HG03520 (cell line): ENCODE measurements at regions not wholly inside any gene's neighbourhood (a gene's known extent, or its start where the extent isn't known, plus 50 kb on each side); places are given as distances from the start of the nearest gene placed in this dataset.

Experiments used
- ATAC-seq: cut with Tn5 transposase; IDR thresholded peaks from one replicate; pipeline ENCODE4 v1.9.1; 2021; ENCODE audit warnings: mild to moderate bottlenecking, moderate library complexity; ENCODE audit not compliant: unreplicated experiment

DNA sequence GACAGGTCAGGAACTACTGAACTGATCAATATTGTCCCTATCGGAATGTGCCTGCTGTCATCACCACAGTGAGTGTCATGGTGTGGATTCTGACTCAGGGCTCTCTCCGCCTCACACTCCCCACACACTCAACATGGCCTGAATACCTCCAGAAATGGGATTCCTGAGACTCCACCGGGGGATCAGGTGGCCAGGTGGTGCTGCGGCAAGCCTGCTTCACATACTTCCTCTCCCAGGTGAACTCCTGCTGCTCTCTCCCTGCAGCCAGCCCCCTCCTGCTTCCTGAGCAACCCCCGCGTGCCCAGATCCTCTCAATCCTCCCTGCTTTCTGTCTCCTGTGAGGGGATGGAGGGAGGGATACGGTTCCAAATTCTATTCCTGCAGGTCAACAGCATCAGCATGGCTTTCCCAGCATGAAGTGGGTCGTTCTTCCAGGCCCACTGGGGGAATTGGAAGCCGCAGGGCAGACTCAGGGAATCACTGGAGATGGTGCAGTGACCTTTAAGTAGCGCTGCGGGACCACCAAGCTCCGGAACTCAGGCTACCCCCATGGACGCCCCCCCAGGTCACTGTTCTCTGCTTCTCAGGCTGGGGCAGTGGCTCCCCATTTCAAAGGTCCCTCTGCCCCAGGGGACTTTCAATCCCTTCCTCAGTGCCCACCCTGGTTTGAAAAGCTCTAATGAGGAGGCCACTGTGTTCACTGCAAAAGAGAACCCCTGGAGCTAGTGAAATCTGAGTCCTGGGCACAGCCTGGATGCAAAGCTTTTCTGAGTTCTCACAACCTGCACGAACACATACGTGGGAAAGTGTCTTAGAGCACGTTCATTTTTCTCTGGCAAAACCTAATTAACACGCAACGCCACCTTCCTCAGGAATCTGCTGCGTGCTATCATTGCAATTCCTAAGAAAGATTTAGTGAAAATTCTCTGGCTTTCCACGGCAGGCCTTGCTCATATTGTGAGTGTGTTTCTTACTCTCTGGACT lies 168.4 kb downstream of the ZFP36L2 start:
- ATAC-seq: no peak

DNA sequence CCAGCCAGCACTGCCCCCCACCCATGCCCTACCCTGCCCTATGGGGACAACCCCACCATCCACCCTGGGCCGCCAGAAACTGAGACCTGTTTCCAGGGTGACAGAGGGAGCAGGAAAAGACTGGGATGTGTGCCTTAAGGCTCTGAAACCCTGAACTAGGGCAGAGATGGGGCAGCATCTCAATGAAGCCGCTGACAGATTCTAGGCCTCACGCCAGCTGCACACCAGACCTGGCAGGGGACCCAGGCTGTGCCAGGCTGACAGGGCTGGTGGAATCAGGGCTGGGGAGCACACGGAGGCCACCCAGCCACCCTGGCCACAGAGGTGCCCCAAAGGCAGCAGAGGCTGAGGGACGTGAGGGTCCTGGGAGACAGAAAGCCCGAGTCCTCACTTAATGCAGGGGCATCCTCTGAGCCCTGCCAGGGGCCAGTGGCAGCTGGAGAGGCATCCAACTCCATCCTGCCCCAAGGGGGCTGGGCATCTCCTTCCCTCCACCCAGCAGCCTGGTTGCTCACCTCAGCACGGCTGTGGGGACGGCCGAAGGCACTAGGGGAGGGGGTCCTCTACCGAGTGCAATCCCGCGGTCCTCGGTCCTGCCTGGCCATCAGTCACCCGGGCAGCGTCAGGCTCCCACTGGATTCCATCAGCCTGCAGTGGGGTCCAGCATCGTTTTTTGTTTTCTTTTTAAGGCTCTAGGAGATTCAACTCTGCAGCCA lies 169.2 kb downstream of the ZFP36L2 start:
- no peak for ATAC-seq

DNA sequence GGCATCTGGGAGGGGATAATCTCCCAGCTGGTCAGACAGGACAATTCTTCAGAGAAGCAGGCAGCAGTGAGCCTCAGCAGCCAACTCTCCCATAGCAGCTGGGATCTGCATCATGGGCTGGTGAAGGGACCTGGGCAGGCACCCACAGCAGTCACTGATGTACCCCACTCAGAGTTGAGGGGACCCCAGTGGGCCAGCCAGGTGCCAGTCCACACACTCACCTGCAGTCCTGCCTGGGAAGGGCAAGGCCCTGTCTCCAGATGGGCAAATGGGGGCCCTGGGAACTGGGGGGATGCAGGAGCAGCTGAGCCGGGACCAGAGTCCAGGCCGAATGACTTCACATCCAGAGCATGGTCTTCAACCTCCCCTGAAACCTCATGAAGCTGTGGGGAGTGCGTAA lies 170.4 kb downstream of the ZFP36L2 start:
- ATAC-seq: no peak

DNA sequence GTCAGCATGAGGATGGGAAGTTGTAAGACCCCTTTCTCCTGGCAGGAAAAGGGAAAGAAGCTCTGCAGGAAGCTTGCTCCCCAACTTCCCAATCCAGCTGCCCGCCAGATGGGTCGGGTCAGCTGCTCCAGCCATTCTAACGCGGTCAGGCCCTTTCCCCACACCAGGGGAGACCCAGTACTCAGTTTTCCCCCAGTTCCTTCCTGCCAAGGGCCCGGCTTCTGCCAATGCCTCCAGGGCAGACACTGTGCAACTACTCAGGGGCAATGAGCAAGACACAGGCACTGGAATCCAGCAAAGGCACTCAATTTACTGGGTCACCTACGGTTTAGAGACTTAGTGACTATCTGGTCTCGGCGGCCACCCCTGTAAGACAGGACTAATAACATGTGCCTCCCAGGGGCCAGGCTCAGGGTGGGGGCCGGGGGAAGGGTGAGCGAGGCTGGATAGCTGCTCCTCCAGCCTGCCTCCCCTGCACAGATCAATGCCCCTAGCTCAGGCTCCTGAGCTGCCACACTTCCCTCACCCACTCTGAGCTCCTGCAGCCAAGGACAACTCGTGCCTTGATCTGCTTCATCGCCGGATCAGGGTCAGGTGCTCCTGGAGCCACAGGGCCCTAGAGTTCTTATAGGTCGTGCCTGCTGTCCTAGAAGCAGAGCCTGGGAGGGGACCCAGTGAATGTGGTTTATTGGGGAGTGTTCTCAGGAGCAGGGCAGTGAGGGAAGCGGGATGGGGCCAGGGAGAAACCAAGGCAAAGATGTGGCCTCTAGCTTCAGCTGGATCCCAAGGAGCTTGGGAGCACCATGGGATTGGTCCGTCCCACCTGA lies 171.1 kb downstream of the ZFP36L2 start:
- ATAC-seq: no peak

DNA sequence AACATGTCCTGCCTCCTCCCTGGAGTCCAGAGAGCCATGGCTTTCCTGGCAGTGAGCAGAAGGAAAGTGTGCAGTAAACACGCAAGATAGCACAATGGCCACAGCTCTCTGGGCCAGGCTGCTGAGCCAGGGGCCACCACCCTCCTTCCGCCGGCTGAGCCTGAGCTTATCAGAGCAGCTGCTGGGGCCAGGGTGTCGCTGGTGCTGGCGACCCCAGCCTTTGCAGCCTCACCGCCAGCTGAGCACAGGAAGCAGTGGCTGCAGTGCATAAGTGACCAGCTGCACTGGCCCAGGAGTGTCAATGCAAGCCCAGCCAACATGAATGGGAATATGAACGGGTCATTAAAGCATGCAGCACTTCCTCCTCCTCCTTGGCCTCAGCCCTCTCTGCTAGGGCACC lies 172.0 kb downstream of the ZFP36L2 start:
- ATAC-seq: no peak

DNA sequence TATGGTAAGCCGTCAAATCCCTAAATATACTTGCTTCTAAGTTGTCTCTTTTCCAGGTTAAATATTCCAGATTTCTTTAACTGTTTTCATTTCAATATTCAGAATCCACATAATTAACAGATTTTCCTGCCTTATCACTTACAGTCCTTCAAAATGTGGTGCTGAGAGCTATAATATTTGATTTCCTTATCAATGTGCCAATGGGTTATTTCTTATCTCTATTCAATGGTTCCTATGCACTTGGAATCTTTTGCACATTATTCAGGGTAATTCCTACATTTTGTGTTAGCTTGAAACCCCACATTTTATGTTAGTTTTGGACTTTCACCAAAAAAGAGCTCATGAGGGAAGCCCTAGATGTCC lies 173.5 kb downstream of the ZFP36L2 start:
- no peak for ATAC-seq

DNA sequence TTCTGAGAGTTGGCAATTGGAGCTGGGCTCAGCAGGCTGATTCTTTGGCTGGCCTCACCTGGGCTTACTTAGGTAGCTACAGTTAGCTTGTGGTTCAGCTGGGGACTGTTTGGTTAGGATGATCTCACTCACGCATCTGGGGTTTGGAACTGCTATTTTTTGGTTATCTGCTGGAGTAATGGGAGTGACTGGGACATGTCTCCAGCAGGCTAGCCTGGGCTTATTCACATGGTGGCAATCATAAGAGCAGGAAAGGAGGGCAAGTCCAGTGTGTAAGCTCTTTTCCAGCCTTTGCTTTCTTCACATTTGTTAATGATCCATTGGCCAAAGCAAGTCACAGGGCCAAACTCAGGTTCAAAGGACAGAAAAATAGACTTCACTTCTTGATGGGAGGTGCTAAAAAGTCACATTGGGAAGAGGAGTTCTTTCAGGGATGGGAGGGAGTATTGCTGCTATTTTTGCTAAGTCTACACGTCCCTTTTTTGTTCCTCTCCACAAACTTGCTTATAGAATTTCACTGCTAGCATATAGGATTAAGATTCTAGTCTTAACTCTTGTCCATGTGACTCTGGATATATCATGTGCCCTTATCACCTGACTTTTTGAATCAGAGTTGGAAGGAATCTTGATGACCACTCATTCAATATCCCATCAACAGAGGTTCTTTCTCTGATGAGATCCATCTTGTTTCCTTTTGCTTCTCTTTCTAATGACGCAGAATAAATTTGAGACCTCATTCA lies 174.0 kb downstream of the ZFP36L2 start:
- no peak for ATAC-seq

DNA sequence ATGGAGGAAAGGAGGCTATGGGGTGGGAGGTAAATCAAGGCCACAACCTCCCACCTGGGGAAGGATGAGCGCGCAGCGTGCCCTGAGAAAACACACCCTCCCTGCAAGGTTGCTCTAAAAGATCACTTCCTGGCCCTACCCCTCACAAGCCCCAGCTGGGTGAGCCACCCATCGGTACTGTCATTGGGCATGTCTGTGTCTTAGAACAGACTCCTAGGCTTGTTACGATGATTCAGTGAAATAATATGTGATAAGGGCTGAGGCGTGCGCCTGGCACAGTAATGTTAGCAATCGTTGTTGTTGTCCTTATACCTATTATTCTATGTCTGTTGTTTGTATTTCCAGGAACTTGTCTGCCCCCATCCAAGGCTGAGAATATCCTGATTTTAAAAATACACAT lies 175.1 kb downstream of the ZFP36L2 start:
- ATAC-seq: no peak

DNA sequence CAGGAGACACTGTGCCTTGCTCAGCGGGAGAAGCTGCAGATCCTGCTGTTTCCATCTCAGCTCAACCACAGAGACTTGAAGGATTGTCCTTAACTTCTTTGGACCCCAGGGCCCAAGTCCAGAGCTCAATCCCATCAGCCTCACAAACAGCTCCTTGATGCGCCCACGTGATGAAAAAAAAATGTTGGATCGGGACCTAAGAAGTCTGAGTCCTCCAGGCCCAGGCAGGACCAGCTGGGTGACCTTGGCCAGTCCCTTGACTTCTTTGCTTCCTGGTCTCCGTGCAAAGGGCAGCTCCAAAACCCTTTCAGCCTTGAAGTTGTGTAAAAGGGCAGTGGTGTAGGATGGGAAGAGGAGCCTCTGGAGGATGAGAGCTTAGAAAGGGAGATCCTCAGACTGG lies 175.5 kb downstream of the ZFP36L2 start:
- ATAC-seq: no peak

DNA sequence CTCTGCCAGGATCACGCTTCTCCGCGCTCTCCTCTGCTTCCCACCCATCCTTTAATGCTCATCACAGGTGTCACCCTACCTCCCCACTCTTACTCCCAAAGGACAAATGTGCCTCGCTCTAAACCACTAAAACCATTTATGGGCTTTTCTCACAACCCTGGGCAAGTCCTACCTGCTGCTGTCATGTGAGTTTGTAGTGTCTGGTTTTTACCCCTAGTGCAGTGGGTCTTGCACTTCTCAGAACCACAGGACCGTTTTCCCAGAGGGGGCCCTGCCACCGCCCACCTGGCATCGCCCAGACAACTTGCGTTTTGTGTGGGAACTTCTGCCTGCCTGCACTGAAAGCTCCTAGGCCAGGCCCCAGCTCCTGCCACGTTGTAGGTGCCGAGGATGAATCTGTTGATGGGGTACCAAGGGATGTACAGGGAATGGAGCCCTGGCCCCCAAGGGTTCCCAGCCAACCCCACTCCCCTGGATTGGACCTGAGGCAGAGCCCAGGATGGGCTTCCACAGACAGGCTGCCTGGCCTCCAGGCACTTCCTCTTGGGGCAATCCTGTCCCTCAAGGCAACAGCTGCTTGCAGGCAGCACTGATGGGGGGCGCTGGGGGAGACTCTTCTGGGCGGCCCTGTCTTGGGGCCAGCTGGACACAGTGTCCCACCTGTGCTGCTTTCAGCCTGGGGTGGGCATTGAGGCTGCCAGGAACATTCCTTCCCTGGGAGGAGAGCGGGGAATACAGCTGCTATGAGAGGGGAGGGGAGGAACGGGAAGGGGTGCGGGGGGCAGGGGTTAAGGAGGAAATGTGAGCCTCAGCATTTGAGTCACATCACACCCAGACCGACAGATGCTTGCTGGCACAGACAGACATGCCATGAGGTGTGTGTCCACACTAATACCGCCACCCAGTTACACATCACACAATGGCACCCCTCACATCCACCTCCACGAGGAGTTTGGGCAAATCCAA lies 176.3 kb downstream of the ZFP36L2 start:
- ATAC-seq: no peak

DNA sequence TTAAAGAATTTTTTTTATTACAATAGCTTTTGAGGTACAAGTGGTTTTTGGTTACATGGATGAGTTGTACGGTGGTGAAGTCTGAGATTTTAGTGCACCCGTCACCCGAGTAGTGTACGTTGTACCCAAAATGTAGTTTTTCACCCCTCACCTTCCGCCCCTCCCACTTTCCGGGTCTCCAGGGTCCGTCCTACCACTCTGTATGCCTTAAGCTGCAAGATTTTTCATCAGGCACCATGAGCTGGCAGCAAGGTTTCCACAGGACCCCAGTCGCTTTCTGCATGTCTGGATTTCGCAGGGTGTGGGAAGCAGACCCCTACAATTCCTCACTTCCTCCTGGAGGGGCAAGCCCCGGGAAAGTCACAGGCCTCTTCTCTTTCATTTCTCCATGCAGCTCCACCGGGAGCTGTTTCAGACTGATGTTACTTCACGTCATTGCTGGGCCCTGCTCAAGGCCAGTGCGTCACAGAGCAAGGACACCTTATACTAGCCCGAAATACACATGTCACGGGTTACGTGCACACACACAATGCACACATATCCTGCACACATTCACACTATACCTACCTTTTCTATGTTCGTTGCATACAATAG lies 179.1 kb downstream of the ZFP36L2 start:
- ATAC-seq: no peak

DNA sequence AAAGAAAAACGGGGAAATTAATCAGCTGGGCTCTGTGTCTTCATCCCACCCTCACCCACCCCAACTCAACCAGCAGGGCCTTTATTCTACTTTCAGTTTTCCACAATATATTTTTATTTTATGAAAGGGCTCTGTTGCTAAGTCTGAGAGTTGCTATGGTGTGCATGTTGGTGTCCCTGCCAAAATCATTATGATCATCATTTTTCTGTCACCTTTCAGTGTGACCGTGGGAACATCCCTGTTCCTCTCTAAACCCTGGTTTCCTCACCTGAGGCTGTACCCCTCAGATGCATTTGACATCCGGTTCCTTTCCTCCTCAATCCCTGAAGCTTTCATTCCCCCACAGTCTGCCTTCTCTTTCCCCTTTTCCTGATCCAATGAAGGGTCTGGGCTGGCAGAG lies 180.5 kb downstream of the ZFP36L2 start:
- ATAC-seq: no peak

DNA sequence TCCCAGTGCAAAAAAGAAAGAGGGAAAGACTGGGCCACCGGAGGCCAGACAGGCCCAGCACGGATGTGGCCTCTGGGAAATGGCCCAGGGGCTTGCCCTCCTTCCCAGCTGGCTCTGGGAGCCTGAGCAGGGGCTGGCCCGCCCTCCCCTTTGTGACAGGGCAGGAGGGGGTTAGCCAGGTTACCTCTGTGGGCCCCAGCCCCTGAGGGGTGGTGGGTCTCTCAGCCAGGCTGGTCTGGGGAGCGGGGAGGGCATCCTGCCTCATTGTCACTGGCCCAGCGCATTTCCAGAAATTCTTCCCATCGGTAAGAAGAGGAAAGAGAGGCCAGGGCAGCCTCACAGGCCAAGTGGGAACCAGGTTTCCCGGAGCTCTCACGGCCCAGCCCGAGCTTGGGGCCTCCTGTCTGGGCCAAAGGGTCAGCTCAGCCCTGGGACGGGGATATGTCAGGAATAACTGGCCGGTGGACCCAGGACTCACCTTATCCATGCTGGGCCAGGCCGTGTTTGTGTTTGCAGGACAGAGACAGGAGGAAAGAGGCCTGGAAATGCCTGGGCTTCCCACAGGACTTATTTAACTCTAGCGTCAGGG lies 182.2 kb downstream of the ZFP36L2 start:
- no peak for ATAC-seq

DNA sequence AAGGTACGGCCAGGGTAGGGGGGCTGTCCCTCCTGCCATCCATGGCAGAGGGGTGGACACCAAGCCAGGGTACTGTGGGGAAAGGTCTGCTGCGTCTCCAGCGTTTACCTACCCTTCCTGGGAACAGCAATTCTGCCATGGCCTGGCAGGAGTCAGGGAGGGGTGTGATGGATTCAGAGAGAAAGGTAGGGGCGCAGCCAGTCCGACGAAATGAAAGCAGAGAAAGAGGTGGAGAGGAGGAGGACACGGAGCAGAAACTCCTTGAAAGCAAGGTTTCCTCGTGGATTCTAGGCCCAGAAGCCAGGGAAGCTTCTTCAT lies 182.9 kb downstream of the ZFP36L2 start:
- ATAC-seq: no peak

DNA sequence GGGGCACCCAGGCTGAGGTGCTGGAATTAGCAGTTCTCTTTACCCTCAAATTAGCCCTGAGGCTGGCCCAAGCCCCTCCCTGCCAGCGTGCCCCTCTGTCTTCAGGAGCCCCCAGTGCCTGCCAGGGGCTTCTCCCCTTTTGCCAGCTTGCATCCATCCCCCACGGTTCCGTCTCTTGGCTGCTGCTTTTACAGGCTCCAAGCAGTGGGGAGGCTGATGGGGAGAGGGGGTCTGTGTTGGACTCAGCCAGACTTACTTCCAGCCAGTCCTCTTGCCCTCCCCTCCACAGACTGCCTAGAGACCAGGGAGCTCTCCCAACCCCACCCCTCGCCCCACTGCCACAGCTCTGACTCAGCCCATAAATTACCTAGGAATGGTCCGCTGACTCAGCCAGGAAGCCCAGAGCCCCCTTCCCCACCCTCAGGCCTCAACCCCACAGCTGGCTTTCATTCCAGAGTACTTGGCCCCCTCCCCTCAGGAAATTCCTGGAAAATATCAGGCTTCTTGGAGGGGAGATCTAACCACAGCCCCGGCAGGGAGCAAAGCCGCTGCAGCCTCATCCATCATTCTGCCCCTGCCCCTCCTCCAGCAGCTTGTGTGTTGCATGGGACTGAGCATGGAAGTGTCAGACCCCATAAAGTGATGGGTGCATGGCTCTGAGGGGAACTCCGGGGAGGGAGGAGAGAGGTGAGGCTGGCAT lies 184.6 kb downstream of the ZFP36L2 start:
- no peak for ATAC-seq

DNA sequence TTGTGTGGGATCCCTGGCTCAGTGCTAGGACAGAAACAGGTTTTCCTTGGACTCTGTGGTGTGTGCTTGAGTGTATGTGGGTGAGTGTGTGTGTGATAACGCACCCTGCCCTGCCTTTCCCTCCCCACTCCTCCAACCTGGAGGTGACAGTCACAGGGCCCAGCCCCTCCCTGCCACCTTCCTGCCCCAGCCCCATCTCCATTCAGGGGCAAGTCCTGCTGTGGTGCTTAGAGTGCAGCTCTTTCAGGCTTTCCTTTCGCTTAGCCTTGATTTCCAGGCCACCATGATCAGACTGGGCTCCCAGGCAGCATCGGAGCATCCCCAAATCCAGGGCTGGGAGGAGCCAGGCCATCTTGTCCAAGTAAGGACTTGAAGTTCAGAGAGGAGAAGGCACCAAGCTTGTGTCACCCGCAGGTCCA lies 185.2 kb downstream of the ZFP36L2 start:
- ATAC-seq: no peak

DNA sequence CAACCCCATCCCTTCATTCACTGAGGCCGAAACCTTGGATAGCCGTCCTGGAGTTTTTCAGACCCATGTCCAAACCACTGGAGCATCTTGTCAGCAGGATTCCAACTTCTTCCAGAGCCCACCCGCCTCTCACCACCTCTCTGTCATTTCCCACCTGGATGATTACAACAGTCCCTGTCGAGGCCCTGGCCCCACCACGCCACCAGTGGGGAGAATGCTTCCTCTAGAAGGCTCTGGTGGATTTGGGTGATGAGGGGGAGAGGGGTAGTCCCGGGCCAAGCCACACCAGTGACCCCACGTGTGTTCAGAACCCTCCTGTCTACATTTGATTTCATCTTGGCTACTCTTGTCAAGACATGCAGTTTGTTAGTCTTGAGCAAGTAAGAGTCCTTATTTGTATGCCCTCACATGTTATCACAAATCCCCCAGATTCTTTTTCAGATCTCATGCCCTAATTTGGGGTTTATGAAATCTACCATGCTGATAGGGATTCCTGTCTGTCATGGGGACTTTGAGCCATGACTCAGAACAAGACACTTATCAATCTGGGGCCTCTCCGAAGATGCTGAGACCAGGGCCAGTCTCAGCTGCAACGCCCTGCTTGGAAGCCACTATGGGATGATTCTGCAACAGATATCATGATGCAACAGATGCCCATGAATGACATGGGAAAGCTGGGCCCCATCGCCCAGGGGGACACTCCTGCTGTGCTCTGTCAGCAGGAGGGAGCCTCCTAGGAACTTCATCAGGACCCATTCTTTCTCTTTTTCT lies 186.1 kb downstream of the ZFP36L2 start:
- no peak for ATAC-seq
